ENCODE measurements at regions not wholly inside any gene's neighbourhood (a gene's known extent, or its start where the extent isn't known, plus 50 kb on each side); places are given as distances from the start of the nearest gene placed in this dataset.

GRCh38 chrX:125654501-125654900 is 334.8 kb downstream of the TEX13C start:
- Histone ChIP-seq H3K4me1 (ENCODE audit: insufficient read depth, low read length) (no peaks in the 10 kb centered on the region), H3K36me3 (replicated peaks in 1 of 2; ENCODE audit: control insufficient read depth in 1 of 2, insufficient read depth in 2 of 2, low read length in 2 of 2) (no peaks in the 10 kb centered on the region), H3K79me2 (ENCODE audit: insufficient read depth, low read length) (no peaks in the 10 kb centered on the region), H3K9me3 (ENCODE audit: low read length) (peaks cover 20% of the 10 kb centered on the region), H3K27ac (ENCODE audit: extremely low read length, insufficient read depth, low read length) (no peak overlapping the region), H3K9ac (ENCODE audit: insufficient read depth, low read depth, low read length) (no peak overlapping the region), H3K27me3 (ENCODE audit: control insufficient read depth in 1 of 2, insufficient read depth in 2 of 2, low read length in 2 of 2) (no peaks in the 10 kb centered on the region), H3K4me2 (ENCODE audit: low read depth, low read length) (no peak overlapping the region), H2AFZ (ENCODE audit: low read length) (no peak overlapping the region), H4K20me1 (ENCODE audit: insufficient read depth, low read length) (no peaks in the 10 kb centered on the region), H3K4me3 (replicated peaks in 1 of 3; ENCODE audit: insufficient read depth in 1 of 3, low read depth in 2 of 3, low read length in 3 of 3) (no peak overlapping the region)
- BruUV-seq (replicated peaks): no TSS peak
- ChIA-PET CTCF (ENCODE audit: low intra/inter-chr PET ratio, low total read pairs) (no interaction called here), POLR2A (no interaction called here)
- FAIRE-seq (no peak), DNase-seq (ENCODE audit: low spot score) (no peak), ATAC-seq (no peak)
- intact Hi-C loops (cut with micrococcal nuclease; ENCODE audit: unreplicated experiment): no loop called here
- in situ Hi-C loops (cut with HindIII; ENCODE audit: extremely low pct_ligation_motif_present, low pct_unique_long_range_greater_than_20kb): no loop called here
- WGBS (ENCODE audit: low lambda C conversion rate): 0% methylated on average over 2 of the region's 2 CpGs
- TF ChIP-seq MEIS1 (CRISPR knock-in tag; IDR thresholded peaks at IDR 0.05; ENCODE audit: borderline replicate concordance) (no peak), ZNF484 (CRISPR knock-in tag; IDR thresholded peaks at IDR 0.05; ENCODE audit: borderline replicate concordance, low read depth) (no peak), CSRNP2 (CRISPR knock-in tag; conservative IDR thresholded peaks at IDR 0.05; ENCODE audit: low read depth) (no peak), NR0B2 (CRISPR knock-in tag; IDR thresholded peaks at IDR 0.05) (no peak)

GRCh38 chrX:125673758-125674157 is 354.1 kb downstream of the TEX13C start:
- Histone ChIP-seq H3K9me3 (ENCODE audit: low read length) (peaks cover 45% of the 10 kb centered on the region), H3K4me3 (replicated peaks in 1 of 3; ENCODE audit: insufficient read depth in 1 of 3, low read depth in 2 of 3, low read length in 3 of 3) (no peak overlapping the region), H3K36me3 (replicated peaks in 1 of 2; ENCODE audit: control insufficient read depth in 1 of 2, insufficient read depth in 2 of 2, low read length in 2 of 2) (no peaks in the 10 kb centered on the region), H3K4me1 (ENCODE audit: insufficient read depth, low read length) (no peaks in the 10 kb centered on the region), H2AFZ (ENCODE audit: low read length) (no peak overlapping the region), H3K79me2 (ENCODE audit: insufficient read depth, low read length) (no peaks in the 10 kb centered on the region), H3K9ac (ENCODE audit: insufficient read depth, low read depth, low read length) (no peak overlapping the region), H4K20me1 (ENCODE audit: insufficient read depth, low read length) (no peaks in the 10 kb centered on the region), H3K27me3 (ENCODE audit: control insufficient read depth in 1 of 2, insufficient read depth in 2 of 2, low read length in 2 of 2) (no peaks in the 10 kb centered on the region), H3K27ac (ENCODE audit: extremely low read length, insufficient read depth, low read length) (no peak overlapping the region), H3K4me2 (ENCODE audit: low read depth, low read length) (no peak overlapping the region)
- BruUV-seq (replicated peaks): no TSS peak
- TF ChIP-seq CREM (IDR thresholded peaks at IDR 0.05) (no peak), CREM (CRISPR knock-in tag; IDR thresholded peaks at IDR 0.05) (no peak), PPARG (CRISPR knock-in tag; conservative IDR thresholded peaks at IDR 0.05) (no peak), NFKB2 (CRISPR knock-in tag; IDR thresholded peaks at IDR 0.05; ENCODE audit: borderline replicate concordance) (no peak), TIGD3 (CRISPR knock-in tag; IDR thresholded peaks at IDR 0.05; ENCODE audit: borderline replicate concordance) (no peak), ZBTB1 (CRISPR knock-in tag; IDR thresholded peaks at IDR 0.05; ENCODE audit: borderline replicate concordance) (no peak)
- in situ Hi-C loops (cut with HindIII; ENCODE audit: extremely low pct_ligation_motif_present, low pct_unique_long_range_greater_than_20kb): no loop called here
- ATAC-seq (no peak), DNase-seq (ENCODE audit: low spot score) (no peak), FAIRE-seq (no peak)
- POLR2A ChIA-PET: no interaction called here
- intact Hi-C loops (cut with micrococcal nuclease; ENCODE audit: unreplicated experiment): no loop called here
- CTCF ChIA-PET (ENCODE audit: low intra/inter-chr PET ratio, low total read pairs): no interaction called here
